ENCODE measurements at regions not wholly inside any gene's neighbourhood (a gene's known extent, or its start where the extent isn't known, plus 50 kb on each side); places are given as distances from the start of the nearest gene placed in this dataset.

- Histone ChIP-seq H3K4me3 (no peak overlapping the region), H3K27me3 (no peaks in the 10 kb centered on the region), H3K27ac (no peak overlapping the region), H3K9me3 (no peaks in the 10 kb centered on the region), H3K36me3 (ENCODE audit: low read depth, missing control alignments) (no peaks in the 10 kb centered on the region), H3K4me1 (no peaks in the 10 kb centered on the region)
- intact Hi-C loops (cut with DNase I; ENCODE audit: low total_unique reads), result no loop called here
- WGBS, 2 donors, result 90 to 95% methylated on average over 11 to 16 of the region's 16 CpGs
- DNase-seq, result no peak
- TF ChIP-seq POLR2A (IDR thresholded peaks at IDR 0.05) (no peak), CTCF (IDR thresholded peaks at IDR 0.05) (no peak)
These were observed 324.3 kb downstream of the TEX29 start for GRCh38 chr13:111644750-111645149.

- intact Hi-C loops (cut with DNase I; ENCODE audit: low total_unique reads), result no loop called here
- no peak for DNase-seq
- no peak for TF ChIP-seq CTCF (IDR thresholded peaks at IDR 0.05)
- 97 to 98% methylated on average over 9 to 11 of the region's 12 CpGs for WGBS, 2 donors
- Histone ChIP-seq H3K4me1 (no peaks in the 10 kb centered on the region), H3K27me3 (no peaks in the 10 kb centered on the region), H3K9me3 (no peaks in the 10 kb centered on the region), H3K36me3 (ENCODE audit: low read depth, missing control alignments) (no peaks in the 10 kb centered on the region), H3K27ac (no peak overlapping the region), H3K4me3 (no peak overlapping the region)
These were observed 324.8 kb downstream of the TEX29 start for GRCh38 chr13:111645198-111645597.

GRCh38 chr13:111645598-111646455 lies 325.4 kb downstream of the TEX29 start:
- H3K27me3 ChIP-seq, result no peaks in the 10 kb centered on the region
- no peak for TF ChIP-seq POLR2A (IDR thresholded peaks at IDR 0.05)
- TF ChIP-seq CTCF (IDR thresholded peaks at IDR 0.05), result no peak
- no peak overlapping the region for H3K4me3 ChIP-seq
- intact Hi-C loops (cut with DNase I; ENCODE audit: low total_unique reads), result no loop called here
- no peak for DNase-seq
- WGBS, 2 donors, result 86 to 89% methylated on average over 22 to 27 of the region's 27 CpGs
- no peaks in the 10 kb centered on the region for H3K36me3 ChIP-seq (ENCODE audit: low read depth, missing control alignments)
- H3K4me1 ChIP-seq, result no peaks in the 10 kb centered on the region
- no peaks in the 10 kb centered on the region for H3K9me3 ChIP-seq
- no peak overlapping the region for H3K27ac ChIP-seq

- intact Hi-C loops (cut with DNase I; ENCODE audit: low total_unique reads), result no loop called here
- no peak for DNase-seq
- H3K27ac ChIP-seq, result no peak overlapping the region
These were observed 326.0 kb downstream of the TEX29 start for GRCh38 chr13:111646456-111646855.

More at GRCh38 chr13:111646456-111646855, 326.0 kb downstream of the TEX29 start:
- Histone ChIP-seq H3K27me3 (no peaks in the 10 kb centered on the region), H3K36me3 (ENCODE audit: low read depth, missing control alignments) (no peaks in the 10 kb centered on the region), H3K9me3 (no peaks in the 10 kb centered on the region), H3K4me3 (no peak overlapping the region), H3K4me1 (no peaks in the 10 kb centered on the region)
- 94 to 96% methylated on average over 10 of the region's 10 CpGs for WGBS, 2 donors
- TF ChIP-seq CTCF (IDR thresholded peaks at IDR 0.05), result no peak

Data from testis (tissue), 2 donors.